PC-9 (cell line): ENCODE measurements at regions not wholly inside any gene's neighbourhood (a gene's known extent, or its start where the extent isn't known, plus 50 kb on each side); places are given as distances from the start of the nearest gene placed in this dataset.

Source experiments
- BruUV-seq: library from RNA; stranded (reverse); fragments of 400-500 nt; replicated peaks from 2 replicates; lab custom pipeline; 2021; lab: Mats Ljungman, UMichigan
- CTCF ChIA-PET: fragments of 300-600 bp; sonication (Branson Sonifier 250); formaldehyde crosslinking; loops from one replicate; lab custom pipeline; 2022; ENCODE audit warnings: antibody characterized with exemption; lab: Charles Lee
- POLR2A ChIA-PET: fragments of 300-600 bp; sonication (Branson Sonifier 250); formaldehyde crosslinking; loops from one replicate; lab custom pipeline; 2022; ENCODE audit warnings: antibody characterized with exemption; ENCODE audit not compliant: unreplicated experiment; lab: Charles Lee
- DNase-seq, 2 experiments: peaks; one replicate each; pipeline versions ENCODE4 v3.0.0 to v3.0.0-alpha.2; 2015 to 2022; ENCODE audit warnings: mixed read lengths in 1 of 2
- H2AFZ ChIP-seq: fragments of 200-600 bp; sonication (generic); 2 replicates; pipeline ENCODE4 v1.8.1; 2017; ENCODE audit warnings: antibody characterized with exemption
- H3F3A ChIP-seq: fragments of 200-600 bp; sonication (generic); 2 replicates; pipeline ENCODE4 v1.8.1; 2017; ENCODE audit warnings: antibody characterized with exemption, mild to moderate bottlenecking, low read depth; ENCODE audit not compliant: insufficient read depth
- H3K27ac ChIP-seq: fragments of 200-600 bp; sonication (generic); 2 replicates; pipeline ENCODE4 v1.6.1; 2016; ENCODE audit warnings: mixed run types
- H3K27me3 ChIP-seq: fragments of 200-600 bp; sonication (generic); 2 replicates; pipeline ENCODE4 v1.6.1; 2016; ENCODE audit warnings: low read depth, mixed run types; ENCODE audit not compliant: insufficient read depth
- H3K36me3 ChIP-seq: fragments of 200-600 bp; sonication (generic); 2 replicates; pipeline ENCODE4 v1.6.1; 2016; ENCODE audit warnings: low read depth, mixed run types
- H3K4me1 ChIP-seq: fragments of 200-600 bp; sonication (generic); replicated peaks from 2 replicates; pipeline ENCODE4 v1.6.1; 2016; ENCODE audit warnings: mixed run types; ENCODE audit not compliant: insufficient read depth
- H3K4me2 ChIP-seq: fragments of 200-600 bp; sonication (generic); 2 replicates; pipeline ENCODE4 v1.6.1; 2017; ENCODE audit warnings: mixed run types
- H3K4me3 ChIP-seq: fragments of 200-600 bp; sonication (generic); 2 replicates; pipeline ENCODE4 v1.6.1; 2016; ENCODE audit warnings: mixed run types
- H3K79me2 ChIP-seq: fragments of 200-600 bp; sonication (generic); 2 replicates; pipeline ENCODE4 v1.6.1; 2017; ENCODE audit warnings: low read depth, mixed run types
- H3K9me2 ChIP-seq: fragments of 200-600 bp; sonication (generic); 2 replicates; pipeline ENCODE4 v1.8.1; 2017; ENCODE audit warnings: mild to moderate bottlenecking; ENCODE audit not compliant: insufficient read depth
- H3K9me3 ChIP-seq: fragments of 200-600 bp; sonication (generic); 2 replicates; pipeline ENCODE4 v1.8.1; 2016; ENCODE audit warnings: low read depth; ENCODE audit not compliant: insufficient read depth
- H4K20me1 ChIP-seq: fragments of 200-600 bp; sonication (generic); 2 replicates; pipeline ENCODE4 v1.8.1; 2017; ENCODE audit not compliant: insufficient read depth
- CTCF ChIP-seq: fragments of 200-600 bp; sonication (generic); conservative IDR thresholded peaks from 2 replicates; pipeline ENCODE4 v1.6.1; 2017; ENCODE audit warnings: mixed run types, antibody characterized with exemption, mild to moderate bottlenecking, moderate library complexity
- EZH2 ChIP-seq: fragments of 200-600 bp; sonication (generic); IDR thresholded peaks from 2 replicates; pipeline ENCODE4 v1.8.0; 2017; ENCODE audit warnings: antibody characterized with exemption, low read depth
- intact Hi-C: fragments of 100-400 bp; cut with micrococcal nuclease; formaldehyde crosslinking; loops from one replicate; pipeline ENCODE4 v1.10.0; 2022; ENCODE audit not compliant: unreplicated experiment

DNA sequence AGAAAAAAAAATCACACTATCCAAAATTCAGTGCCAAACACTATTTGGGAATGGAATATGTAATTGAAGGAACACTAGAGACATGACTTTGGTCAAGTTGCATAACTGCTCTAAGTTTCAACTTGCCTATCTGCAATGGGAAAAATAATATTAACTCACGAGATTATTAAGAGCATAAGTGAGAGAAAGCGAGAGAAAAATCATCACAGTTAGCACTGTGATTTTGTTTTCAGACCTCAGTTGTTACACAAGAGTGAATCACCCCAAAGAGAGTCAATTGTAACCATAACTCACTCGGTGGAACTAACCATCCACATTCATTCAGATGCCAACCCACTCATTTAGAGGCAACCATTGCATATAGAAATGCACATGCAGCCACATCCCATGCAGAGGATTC lies 147.1 kb downstream of the NHLRC3 start:
- Histone ChIP-seq H3F3A (no peaks in the 10 kb centered on the region), H3K4me1 (no peaks in the 10 kb centered on the region), H3K36me3 (no peaks in the 10 kb centered on the region), H3K9me3 (no peaks in the 10 kb centered on the region), H4K20me1 (no peaks in the 10 kb centered on the region), H3K9me2 (no peaks in the 10 kb centered on the region), H3K4me3 (no peak overlapping the region), H3K27ac (no peak overlapping the region), H3K79me2 (no peaks in the 10 kb centered on the region), H3K4me2 (no peak overlapping the region), H2AFZ (no peak overlapping the region), H3K27me3 (no peaks in the 10 kb centered on the region)
- DNase-seq = no peak
- ChIA-PET POLR2A (no interaction called here), CTCF (no interaction called here)
- no TSS peak for BruUV-seq
- no peak for TF ChIP-seq CTCF
- intact Hi-C loops = no loop called here

DNA sequence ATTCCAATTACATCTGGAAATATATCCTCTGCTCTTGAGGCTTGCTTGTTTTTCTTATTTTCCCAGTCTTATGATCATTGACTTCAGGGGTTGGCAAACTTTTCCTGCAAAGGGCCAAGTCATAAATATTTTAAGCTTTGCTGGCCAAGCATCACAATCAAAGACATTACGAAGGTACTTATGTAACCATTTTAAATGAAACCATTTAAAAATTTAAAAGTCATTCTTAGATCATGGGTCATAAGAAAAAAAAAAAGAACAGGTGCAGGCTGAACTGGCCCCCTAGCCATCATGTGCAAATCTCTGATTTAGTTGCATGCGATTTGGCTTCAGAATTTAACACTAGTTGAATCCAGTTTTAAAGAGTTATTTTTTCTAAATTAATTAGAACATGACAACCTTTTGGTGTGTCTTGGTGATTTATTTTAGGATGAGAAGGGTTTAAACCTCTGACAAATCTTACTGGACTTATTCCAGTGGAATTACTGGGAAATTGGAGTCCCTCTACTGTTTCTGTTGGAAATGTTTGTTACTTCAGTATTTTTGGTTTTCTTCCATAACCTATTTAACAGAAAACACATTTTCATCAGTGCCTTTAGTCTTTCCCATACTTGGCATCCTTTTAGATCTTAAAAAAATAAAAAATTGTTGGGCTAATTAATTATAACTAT lies 148.1 kb downstream of the NHLRC3 start:
- no peaks in the 10 kb centered on the region for H3K9me2 ChIP-seq
- H3K9me3 ChIP-seq = no peaks in the 10 kb centered on the region
- no peaks in the 10 kb centered on the region for H3K4me1 ChIP-seq
- CTCF ChIA-PET = no interaction called here
- no TSS peak for BruUV-seq
- no peak overlapping the region for H3K4me2 ChIP-seq
- no peaks in the 10 kb centered on the region for H4K20me1 ChIP-seq
- no peak for DNase-seq
- H2AFZ ChIP-seq = no peak overlapping the region
- intact Hi-C loops = no loop called here
- H3K36me3 ChIP-seq = no peaks in the 10 kb centered on the region
- no peaks in the 10 kb centered on the region for H3F3A ChIP-seq
- no peak for TF ChIP-seq CTCF
- TF ChIP-seq EZH2 = no peak
- H3K27me3 ChIP-seq = no peaks in the 10 kb centered on the region
- H3K4me3 ChIP-seq = no peak overlapping the region
- no peak overlapping the region for H3K27ac ChIP-seq
- H3K79me2 ChIP-seq = no peaks in the 10 kb centered on the region
- POLR2A ChIA-PET = no interaction called here

DNA sequence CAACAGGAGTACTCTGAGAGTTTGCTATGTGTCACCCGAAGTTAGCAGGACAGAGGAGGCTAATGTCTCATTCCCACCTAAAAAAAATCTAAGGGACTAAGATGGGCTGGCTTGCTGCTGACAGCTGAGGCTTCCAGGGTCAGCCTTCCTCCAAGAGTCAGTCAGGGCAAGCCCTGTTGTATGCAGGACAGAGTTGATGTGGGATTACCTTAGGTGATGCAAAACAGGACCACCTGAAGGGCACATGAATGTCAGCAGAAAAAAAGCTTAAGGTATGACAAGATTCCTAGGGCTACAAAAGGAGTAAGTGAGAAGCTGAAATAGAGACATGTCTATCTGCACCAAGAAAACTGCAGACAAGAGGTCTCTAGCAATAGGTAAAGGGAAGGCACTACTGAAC lies 151.5 kb downstream of the NHLRC3 start:
- Histone ChIP-seq H4K20me1 (no peaks in the 10 kb centered on the region), H3K4me2 (no peak overlapping the region), H3K4me3 (no peak overlapping the region), H3K36me3 (no peaks in the 10 kb centered on the region), H3F3A (no peaks in the 10 kb centered on the region), H3K79me2 (no peaks in the 10 kb centered on the region), H3K9me3 (no peaks in the 10 kb centered on the region), H3K4me1 (no peaks in the 10 kb centered on the region), H2AFZ (no peak overlapping the region), H3K27me3 (no peaks in the 10 kb centered on the region), H3K9me2 (no peaks in the 10 kb centered on the region), H3K27ac (no peak overlapping the region)
- POLR2A ChIA-PET = no interaction called here
- intact Hi-C loops = no loop called here
- no TSS peak for BruUV-seq
- DNase-seq = no peak
- no peak for TF ChIP-seq EZH2
- TF ChIP-seq CTCF = no peak
- CTCF ChIA-PET = no interaction called here
